ENCODE measurements at regions not wholly inside any gene's neighbourhood (a gene's known extent, or its start where the extent isn't known, plus 50 kb on each side); places are given as distances from the start of the nearest gene placed in this dataset.

DNA sequence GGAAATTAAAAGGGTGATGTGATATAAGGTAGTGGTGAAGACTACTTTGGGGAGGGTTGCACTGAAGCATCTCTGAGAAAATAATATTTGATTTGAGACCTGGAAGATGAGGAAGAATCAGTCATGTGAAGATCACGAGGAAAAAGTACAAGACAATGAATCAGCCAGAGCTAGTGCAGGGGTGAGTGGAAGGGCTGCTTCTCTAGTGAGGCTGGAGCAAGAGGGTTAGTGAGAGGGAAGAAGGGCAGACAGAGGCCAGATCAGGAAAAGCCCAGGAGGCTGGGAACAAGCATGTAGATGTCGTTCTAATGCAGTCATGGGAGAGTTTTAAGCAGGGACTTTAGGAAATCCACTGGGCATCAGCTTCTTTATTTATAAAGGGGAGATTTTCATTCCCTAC lies 504.2 kb upstream of the SALL1 start:
- Histone ChIP-seq H3K4me2 (ENCODE audit: low read depth, low read length, poor library complexity, severe bottlenecking) (no peak overlapping the region), H3K9me2 (replicated peaks; ENCODE audit: low read depth, low read length) (no peaks in the 10 kb centered on the region), H2AFZ (ENCODE audit: low read length) (no peak overlapping the region), H3K4me1 (ENCODE audit: insufficient read depth, low read length, poor library complexity, severe bottlenecking) (no peaks in the 10 kb centered on the region), H3K4me3 (ENCODE audit: low read length, poor library complexity, severe bottlenecking) (no peak overlapping the region), H3K27me3 (ENCODE audit: insufficient read depth, low read length, poor library complexity, severe bottlenecking) (no peaks in the 10 kb centered on the region), H3F3A (ENCODE audit: low read depth) (no peaks in the 10 kb centered on the region), H3K36me3 (ENCODE audit: insufficient read depth, low read length) (no peaks in the 10 kb centered on the region), H3K79me2 (ENCODE audit: insufficient read depth, low read length) (no peaks in the 10 kb centered on the region), H4K20me1 (ENCODE audit: insufficient read depth, low read length, poor library complexity, severe bottlenecking) (no peaks in the 10 kb centered on the region), H3K9me3 (ENCODE audit: insufficient read depth, low read depth, low read length) (no peaks in the 10 kb centered on the region), H3K9ac (ENCODE audit: low read depth, low read length, poor library complexity, severe bottlenecking) (no peak overlapping the region)
- TF ChIP-seq, protein P1, sequence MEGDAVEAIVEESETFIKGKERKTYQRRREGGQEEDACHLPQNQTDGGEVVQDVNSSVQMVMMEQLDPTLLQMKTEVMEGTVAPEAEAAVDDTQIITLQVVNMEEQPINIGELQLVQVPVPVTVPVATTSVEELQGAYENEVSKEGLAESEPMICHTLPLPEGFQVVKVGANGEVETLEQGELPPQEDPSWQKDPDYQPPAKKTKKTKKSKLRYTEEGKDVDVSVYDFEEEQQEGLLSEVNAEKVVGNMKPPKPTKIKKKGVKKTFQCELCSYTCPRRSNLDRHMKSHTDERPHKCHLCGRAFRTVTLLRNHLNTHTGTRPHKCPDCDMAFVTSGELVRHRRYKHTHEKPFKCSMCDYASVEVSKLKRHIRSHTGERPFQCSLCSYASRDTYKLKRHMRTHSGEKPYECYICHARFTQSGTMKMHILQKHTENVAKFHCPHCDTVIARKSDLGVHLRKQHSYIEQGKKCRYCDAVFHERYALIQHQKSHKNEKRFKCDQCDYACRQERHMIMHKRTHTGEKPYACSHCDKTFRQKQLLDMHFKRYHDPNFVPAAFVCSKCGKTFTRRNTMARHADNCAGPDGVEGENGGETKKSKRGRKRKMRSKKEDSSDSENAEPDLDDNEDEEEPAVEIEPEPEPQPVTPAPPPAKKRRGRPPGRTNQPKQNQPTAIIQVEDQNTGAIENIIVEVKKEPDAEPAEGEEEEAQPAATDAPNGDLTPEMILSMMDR (conservative IDR thresholded peaks at IDR 0.05; ENCODE audit: low read length): no peak
- TF ChIP-seq EZH2phosphoT487 (IDR thresholded peaks at IDR 0.05; ENCODE audit: borderline replicate concordance): no peak

- Histone ChIP-seq H3K79me2 (ENCODE audit: insufficient read depth, low read length) (no peaks in the 10 kb centered on the region), H2AFZ (ENCODE audit: low read length) (no peak overlapping the region), H3K36me3 (ENCODE audit: insufficient read depth, low read length) (no peaks in the 10 kb centered on the region), H3K9ac (ENCODE audit: low read depth, low read length, poor library complexity, severe bottlenecking) (no peak overlapping the region), H3K4me3 (ENCODE audit: low read length, poor library complexity, severe bottlenecking) (no peak overlapping the region), H3K27me3 (ENCODE audit: insufficient read depth, low read length, poor library complexity, severe bottlenecking) (no peaks in the 10 kb centered on the region), H4K20me1 (ENCODE audit: insufficient read depth, low read length, poor library complexity, severe bottlenecking) (no peaks in the 10 kb centered on the region), H3K9me3 (ENCODE audit: insufficient read depth, low read depth, low read length) (no peaks in the 10 kb centered on the region), H3F3A (ENCODE audit: low read depth) (no peaks in the 10 kb centered on the region), H3K4me1 (ENCODE audit: insufficient read depth, low read length, poor library complexity, severe bottlenecking) (no peaks in the 10 kb centered on the region), H3K4me2 (ENCODE audit: low read depth, low read length, poor library complexity, severe bottlenecking) (no peak overlapping the region), H3K9me2 (replicated peaks; ENCODE audit: low read depth, low read length) (no peaks in the 10 kb centered on the region)
- no peak for TF ChIP-seq EZH2phosphoT487 (IDR thresholded peaks at IDR 0.05; ENCODE audit: borderline replicate concordance)
- TF ChIP-seq, protein P1 (conservative IDR thresholded peaks at IDR 0.05; ENCODE audit: low read length): no peak
Observed at GRCh38 chr16:51651061-51651466, 500.0 kb upstream of the SALL1 start.

- Histone ChIP-seq H3K9me2 (replicated peaks; ENCODE audit: low read depth, low read length) (no peaks in the 10 kb centered on the region), H3K79me2 (ENCODE audit: insufficient read depth, low read length) (no peaks in the 10 kb centered on the region), H2AFZ (ENCODE audit: low read length) (no peak overlapping the region), H3K9ac (ENCODE audit: low read depth, low read length, poor library complexity, severe bottlenecking) (no peak overlapping the region), H3K4me1 (ENCODE audit: insufficient read depth, low read length, poor library complexity, severe bottlenecking) (no peaks in the 10 kb centered on the region), H3K4me3 (ENCODE audit: low read length, poor library complexity, severe bottlenecking) (no peak overlapping the region), H3K27me3 (ENCODE audit: insufficient read depth, low read length, poor library complexity, severe bottlenecking) (no peaks in the 10 kb centered on the region), H4K20me1 (ENCODE audit: insufficient read depth, low read length, poor library complexity, severe bottlenecking) (no peaks in the 10 kb centered on the region), H3K9me3 (ENCODE audit: insufficient read depth, low read depth, low read length) (no peaks in the 10 kb centered on the region), H3F3A (ENCODE audit: low read depth) (no peaks in the 10 kb centered on the region), H3K36me3 (ENCODE audit: insufficient read depth, low read length) (no peaks in the 10 kb centered on the region), H3K4me2 (ENCODE audit: low read depth, low read length, poor library complexity, severe bottlenecking) (no peak overlapping the region)
- TF ChIP-seq, protein P1 (conservative IDR thresholded peaks at IDR 0.05; ENCODE audit: low read length): no peak
- TF ChIP-seq EZH2phosphoT487 (IDR thresholded peaks at IDR 0.05; ENCODE audit: borderline replicate concordance): no peak
Observed at GRCh38 chr16:51649631-51650030, 498.6 kb upstream of the SALL1 start.
